ENCODE measurements at regions not wholly inside any gene's neighbourhood (a gene's known extent, or its start where the extent isn't known, plus 50 kb on each side); places are given as distances from the start of the nearest gene placed in this dataset.
"Not testable (repeated sequence)": the region's sequence is repeated elsewhere in the genome, so short reads cannot be mapped to it uniquely, and the experiment has no call there.

DNA sequence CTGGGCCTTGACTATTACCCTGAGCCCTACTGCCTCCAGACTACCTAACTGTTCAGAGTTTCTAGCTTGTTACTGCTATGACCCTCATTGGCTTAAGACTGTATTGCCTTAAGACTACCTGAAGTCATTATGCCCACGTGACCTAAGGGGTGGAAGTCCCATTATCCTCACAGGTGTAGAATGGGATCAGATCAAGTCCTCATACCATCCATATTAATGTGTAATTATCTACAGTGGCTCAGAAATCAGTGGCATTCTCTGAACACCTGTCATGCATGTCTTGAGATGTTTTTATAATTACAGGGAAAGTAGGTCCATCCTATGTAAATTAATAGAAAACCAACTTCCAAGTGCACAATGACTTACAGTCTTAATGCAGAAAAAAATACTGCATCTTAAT lies 124.0 kb upstream of the CDC42EP3 start:
- DNase-seq (ENCODE audit: low read depth in 6 of 9, low spot score in 9 of 9), result no peak
- H3K27ac ChIP-seq (ENCODE audit: low read depth in 1 of 2, low read length in 1 of 2), result no peak overlapping the region
- H3K27me3 ChIP-seq (ENCODE audit: control insufficient read depth in 2 of 2, insufficient read depth in 1 of 2, low read length in 1 of 2), result no peaks in the 10 kb centered on the region
- no peaks in the 10 kb centered on the region for H3K4me1 ChIP-seq (ENCODE audit: control insufficient read depth in 2 of 2, insufficient read depth in 2 of 2, low read length in 2 of 2)
- WGBS, result 90% methylated on average over 1 of the region's 1 CpG
- no peak overlapping the region for H3K4me3 ChIP-seq (ENCODE audit: low read length in 2 of 2)
- no peaks in the 10 kb centered on the region for H3K36me3 ChIP-seq (ENCODE audit: control insufficient read depth in 2 of 2, insufficient read depth in 2 of 2, low read length in 1 of 2)
- no peaks in the 10 kb centered on the region for H3K9me3 ChIP-seq (ENCODE audit: control insufficient read depth in 2 of 2, insufficient read depth in 1 of 2, low read length in 1 of 2)

- H3K4me1 ChIP-seq (ENCODE audit: control insufficient read depth in 2 of 2, insufficient read depth in 2 of 2, low read length in 2 of 2), result no peaks in the 10 kb centered on the region
- no peak overlapping the region for H3K27ac ChIP-seq (ENCODE audit: low read depth in 1 of 2, low read length in 1 of 2)
- WGBS, result 96% methylated on average over 2 of the region's 2 CpGs
- no peaks in the 10 kb centered on the region for H3K9me3 ChIP-seq (ENCODE audit: control insufficient read depth in 2 of 2, insufficient read depth in 1 of 2, low read length in 1 of 2)
- H3K4me3 ChIP-seq (ENCODE audit: low read length in 2 of 2), result no peak overlapping the region
- no peaks in the 10 kb centered on the region for H3K27me3 ChIP-seq (ENCODE audit: control insufficient read depth in 2 of 2, insufficient read depth in 1 of 2, low read length in 1 of 2)
- DNase-seq (ENCODE audit: low read depth in 6 of 9, low spot score in 9 of 9), result no peak
- no peaks in the 10 kb centered on the region for H3K36me3 ChIP-seq (ENCODE audit: control insufficient read depth in 2 of 2, insufficient read depth in 2 of 2, low read length in 1 of 2)
These were observed 124.5 kb upstream of the CDC42EP3 start for GRCh38 chr2:37795938-37796337.

DNA sequence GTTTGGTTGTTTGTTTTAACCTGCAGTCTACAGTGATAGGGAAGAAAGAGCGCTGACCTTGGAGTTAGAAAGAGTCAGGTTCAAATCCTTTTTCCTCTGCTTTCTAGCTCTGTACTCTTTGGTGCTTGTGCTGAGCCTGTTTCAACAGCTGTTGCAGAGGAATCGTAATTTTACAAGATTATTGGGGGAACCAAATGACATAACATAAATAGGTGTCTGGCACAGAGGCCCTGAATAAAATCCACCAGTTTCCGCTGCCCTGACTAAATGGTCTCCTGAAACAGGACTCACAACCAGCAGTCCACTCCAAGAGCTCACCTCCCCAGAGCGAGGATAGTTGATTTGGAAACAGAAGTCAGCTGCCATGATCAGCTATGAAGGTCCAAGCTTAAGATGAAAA lies 125.0 kb upstream of the CDC42EP3 start:
- Histone ChIP-seq H3K9me3 (ENCODE audit: control insufficient read depth in 2 of 2, insufficient read depth in 1 of 2, low read length in 1 of 2) (no peaks in the 10 kb centered on the region), H3K4me3 (ENCODE audit: low read length in 2 of 2) (no peak overlapping the region), H3K27me3 (ENCODE audit: control insufficient read depth in 2 of 2, insufficient read depth in 1 of 2, low read length in 1 of 2) (no peaks in the 10 kb centered on the region), H3K36me3 (ENCODE audit: control insufficient read depth in 2 of 2, insufficient read depth in 2 of 2, low read length in 1 of 2) (no peaks in the 10 kb centered on the region), H3K4me1 (ENCODE audit: control insufficient read depth in 2 of 2, insufficient read depth in 2 of 2, low read length in 2 of 2) (no peaks in the 10 kb centered on the region), H3K27ac (ENCODE audit: low read depth in 1 of 2, low read length in 1 of 2) (no peak overlapping the region)
- no peak for DNase-seq (ENCODE audit: low read depth in 6 of 9, low spot score in 9 of 9)
- 98% methylated on average over 4 of the region's 4 CpGs for WGBS

DNA sequence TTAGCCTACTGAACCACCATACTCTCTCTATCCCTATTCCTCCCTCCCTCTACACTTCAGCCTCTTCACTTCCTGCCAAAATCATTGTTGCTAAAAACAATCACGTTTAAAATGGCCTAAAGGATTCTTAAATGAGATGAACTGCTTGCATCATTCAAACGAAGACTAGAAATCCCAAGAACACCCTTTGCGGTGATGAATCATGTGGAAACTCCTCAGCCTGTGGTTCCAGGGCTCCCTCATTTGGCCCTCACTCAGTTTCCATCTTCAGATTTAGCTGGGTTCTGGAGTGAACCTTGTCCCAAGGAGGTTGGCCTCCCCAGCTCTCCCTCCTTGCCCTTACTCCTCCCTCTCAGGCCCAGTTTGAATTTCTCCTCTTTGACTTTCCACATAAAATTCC lies 125.6 kb upstream of the CDC42EP3 start:
- Histone ChIP-seq H3K4me3 (ENCODE audit: low read length in 2 of 2) (no peak overlapping the region), H3K4me1 (ENCODE audit: control insufficient read depth in 2 of 2, insufficient read depth in 2 of 2, low read length in 2 of 2) (no peaks in the 10 kb centered on the region), H3K36me3 (ENCODE audit: control insufficient read depth in 2 of 2, insufficient read depth in 2 of 2, low read length in 1 of 2) (no peaks in the 10 kb centered on the region), H3K9me3 (ENCODE audit: control insufficient read depth in 2 of 2, insufficient read depth in 1 of 2, low read length in 1 of 2) (no peaks in the 10 kb centered on the region), H3K27me3 (ENCODE audit: control insufficient read depth in 2 of 2, insufficient read depth in 1 of 2, low read length in 1 of 2) (no peaks in the 10 kb centered on the region), H3K27ac (ENCODE audit: low read depth in 1 of 2, low read length in 1 of 2) (no peak overlapping the region)
- WGBS, result 95% methylated on average over 3 of the region's 3 CpGs
- DNase-seq (ENCODE audit: low read depth in 6 of 9, low spot score in 9 of 9), result no peak

DNA sequence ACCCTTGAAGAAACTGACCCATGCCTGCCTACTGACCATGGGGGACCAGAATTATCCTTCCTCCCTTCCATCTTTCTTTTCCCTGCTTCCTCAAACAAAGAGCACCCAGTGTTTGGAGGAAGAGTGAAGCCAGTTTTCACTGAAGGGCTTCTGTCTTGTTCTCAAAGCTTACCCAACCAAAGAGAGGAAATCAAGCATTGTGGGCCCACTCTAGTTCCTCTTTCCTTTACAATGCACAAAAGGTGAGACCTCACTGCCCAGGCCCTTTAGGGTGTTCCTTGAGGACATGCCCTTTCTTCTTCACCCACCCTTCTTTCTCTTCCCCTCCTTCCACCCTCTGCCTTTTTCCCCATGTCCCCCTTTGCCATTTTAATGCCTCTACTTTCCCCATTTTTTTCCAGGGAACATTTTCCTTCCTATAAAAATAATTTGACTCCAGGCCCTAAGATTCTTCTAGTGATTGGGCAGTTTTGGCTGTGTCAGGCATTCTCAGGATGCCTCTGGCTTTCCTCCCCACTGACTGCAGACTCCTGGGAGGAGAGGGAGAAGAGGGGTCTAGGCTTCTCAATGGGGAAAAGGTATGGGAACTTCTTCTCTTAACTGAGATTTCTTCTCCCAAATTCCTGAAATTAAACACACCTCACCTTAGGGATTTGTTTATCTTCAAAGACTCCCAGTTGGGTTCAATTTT lies 126.6 kb upstream of the RMDN2 start:
- Histone ChIP-seq H3K27ac (ENCODE audit: low read depth in 1 of 2, low read length in 1 of 2) (no peak overlapping the region), H3K4me3 (ENCODE audit: low read length in 2 of 2) (no peak overlapping the region), H3K9me3 (ENCODE audit: control insufficient read depth in 2 of 2, insufficient read depth in 1 of 2, low read length in 1 of 2) (no peaks in the 10 kb centered on the region), H3K36me3 (ENCODE audit: control insufficient read depth in 2 of 2, insufficient read depth in 2 of 2, low read length in 1 of 2) (no peaks in the 10 kb centered on the region), H3K27me3 (ENCODE audit: control insufficient read depth in 2 of 2, insufficient read depth in 1 of 2, low read length in 1 of 2) (no peaks in the 10 kb centered on the region), H3K4me1 (ENCODE audit: control insufficient read depth in 2 of 2, insufficient read depth in 2 of 2, low read length in 2 of 2) (no peaks in the 10 kb centered on the region)
- DNase-seq (ENCODE audit: low read depth in 6 of 9, low spot score in 9 of 9), result no peak

DNA sequence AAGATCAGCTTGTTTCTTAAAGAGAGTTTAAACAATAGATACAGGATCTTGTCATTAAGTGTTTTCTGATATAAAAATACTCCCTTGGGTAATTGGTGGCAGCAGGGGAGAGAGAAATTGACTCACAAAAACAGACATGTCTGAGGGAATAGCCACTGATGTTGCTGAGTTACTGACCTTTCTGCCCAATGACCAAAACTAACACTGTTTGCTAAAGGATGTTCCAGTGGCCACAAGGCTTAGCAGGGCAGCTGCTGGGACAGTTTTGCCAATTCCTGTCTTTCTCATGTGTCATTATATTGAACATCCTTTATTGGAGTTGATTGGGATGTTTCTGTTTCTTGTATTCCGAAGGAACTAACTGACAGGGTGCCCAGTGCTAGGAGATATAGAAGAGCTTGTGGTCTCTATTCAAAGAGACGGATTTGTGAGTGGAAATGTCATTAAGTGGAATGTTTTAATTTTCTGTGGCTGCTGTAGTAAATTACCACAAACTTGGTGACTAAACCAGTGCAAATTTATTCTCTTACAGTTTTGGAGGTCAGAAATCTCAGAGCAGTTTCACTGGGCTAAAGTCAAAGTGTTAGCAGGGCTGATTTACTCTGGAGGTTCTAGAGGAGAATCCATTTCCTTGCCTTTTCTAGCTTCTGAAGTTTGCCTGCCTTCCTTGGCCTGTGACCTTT lies 124.8 kb upstream of the RMDN2 start:
- no peaks in the 10 kb centered on the region for H3K27me3 ChIP-seq (ENCODE audit: control insufficient read depth in 2 of 2, insufficient read depth in 1 of 2, low read length in 1 of 2)
- 99% methylated on average over 2 of the region's 2 CpGs for WGBS

DNA sequence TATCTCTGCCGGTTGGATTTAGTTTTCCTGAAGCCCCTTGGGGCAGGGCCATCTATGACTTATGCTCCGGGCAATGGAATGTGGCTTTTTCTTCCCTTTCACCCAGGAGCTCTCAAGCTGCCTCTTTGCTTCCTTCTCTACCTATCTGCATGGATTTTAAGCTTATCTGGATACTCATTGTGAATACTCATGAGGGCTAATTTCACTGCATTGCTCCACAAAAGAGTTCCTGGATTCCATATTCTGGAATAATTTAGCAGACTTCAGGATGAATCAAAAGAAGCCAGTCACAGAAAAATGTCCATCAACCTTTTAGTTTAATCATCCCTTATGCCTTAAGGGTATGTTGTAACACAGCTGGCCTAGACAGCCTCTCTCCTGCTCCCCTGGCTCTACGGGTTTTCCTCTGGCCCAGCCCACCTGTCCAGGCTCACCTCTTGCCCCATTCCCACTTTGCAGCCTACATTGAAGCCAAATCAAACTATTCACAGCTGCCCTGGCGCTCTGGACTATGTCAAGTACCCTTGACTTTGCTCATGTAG lies 122.8 kb upstream of the RMDN2 start:
- DNase-seq (ENCODE audit: low read depth in 6 of 9, low spot score in 9 of 9), result no peak
- WGBS, result 96% methylated on average over 4 of the region's 4 CpGs
- Histone ChIP-seq H3K36me3 (ENCODE audit: control insufficient read depth in 2 of 2, insufficient read depth in 2 of 2, low read length in 1 of 2) (no peaks in the 10 kb centered on the region), H3K4me3 (ENCODE audit: low read length in 2 of 2) (no peak overlapping the region), H3K27ac (ENCODE audit: low read depth in 1 of 2, low read length in 1 of 2) (no peak overlapping the region), H3K27me3 (ENCODE audit: control insufficient read depth in 2 of 2, insufficient read depth in 1 of 2, low read length in 1 of 2) (no peaks in the 10 kb centered on the region), H3K4me1 (ENCODE audit: control insufficient read depth in 2 of 2, insufficient read depth in 2 of 2, low read length in 2 of 2) (no peaks in the 10 kb centered on the region), H3K9me3 (ENCODE audit: control insufficient read depth in 2 of 2, insufficient read depth in 1 of 2, low read length in 1 of 2) (no peaks in the 10 kb centered on the region)

More for the DNA sequence above, 124.8 kb upstream of the RMDN2 start:
- no peak for DNase-seq (ENCODE audit: low read depth in 6 of 9, low spot score in 9 of 9)
- no peaks in the 10 kb centered on the region for H3K4me1 ChIP-seq (ENCODE audit: control insufficient read depth in 2 of 2, insufficient read depth in 2 of 2, low read length in 2 of 2)
- H3K4me3 ChIP-seq (ENCODE audit: low read length in 2 of 2), result no peak overlapping the region
- no peaks in the 10 kb centered on the region for H3K9me3 ChIP-seq (ENCODE audit: control insufficient read depth in 2 of 2, insufficient read depth in 1 of 2, low read length in 1 of 2)
- no peak overlapping the region for H3K27ac ChIP-seq (ENCODE audit: low read depth in 1 of 2, low read length in 1 of 2)
- no peaks in the 10 kb centered on the region for H3K36me3 ChIP-seq (ENCODE audit: control insufficient read depth in 2 of 2, insufficient read depth in 2 of 2, low read length in 1 of 2)

DNA sequence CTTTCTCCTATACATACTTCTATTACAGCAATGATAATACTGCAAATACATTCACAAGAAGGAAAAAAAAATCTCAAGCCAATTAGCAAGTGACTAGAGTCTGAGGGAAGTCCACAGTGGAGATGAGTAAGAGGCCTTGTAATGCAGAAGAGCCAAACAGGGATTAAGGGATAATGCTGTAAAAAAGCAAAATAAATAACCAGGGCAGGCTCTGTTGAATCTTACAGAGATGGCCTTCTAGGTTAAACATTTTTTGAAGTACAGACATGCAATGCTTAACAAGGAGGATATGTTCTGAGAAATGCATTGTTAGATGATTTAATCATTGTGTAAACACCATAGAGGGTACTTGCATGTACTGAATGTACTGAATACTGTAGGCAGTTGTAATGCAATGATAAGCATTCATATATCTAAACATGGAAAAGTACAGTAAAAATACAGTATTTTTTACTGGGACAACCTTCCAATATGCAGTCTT lies 122.1 kb upstream of the RMDN2 start:
- no peak overlapping the region for H3K27ac ChIP-seq (ENCODE audit: low read depth in 1 of 2, low read length in 1 of 2)
- H3K4me3 ChIP-seq (ENCODE audit: low read length in 2 of 2), result no peak overlapping the region
- no peaks in the 10 kb centered on the region for H3K36me3 ChIP-seq (ENCODE audit: control insufficient read depth in 2 of 2, insufficient read depth in 2 of 2, low read length in 1 of 2)
- no peaks in the 10 kb centered on the region for H3K4me1 ChIP-seq (ENCODE audit: control insufficient read depth in 2 of 2, insufficient read depth in 2 of 2, low read length in 2 of 2)
- no peak for DNase-seq (ENCODE audit: low read depth in 6 of 9, low spot score in 9 of 9)
- no peaks in the 10 kb centered on the region for H3K27me3 ChIP-seq (ENCODE audit: control insufficient read depth in 2 of 2, insufficient read depth in 1 of 2, low read length in 1 of 2)
- H3K9me3 ChIP-seq (ENCODE audit: control insufficient read depth in 2 of 2, insufficient read depth in 1 of 2, low read length in 1 of 2), result no peaks in the 10 kb centered on the region

GRCh38 chr2:37806004-37806403 lies 119.1 kb upstream of the RMDN2 start:
- not testable (repeated sequence) for H3K4me1 ChIP-seq (ENCODE audit: control insufficient read depth in 2 of 2, insufficient read depth in 2 of 2, low read length in 2 of 2); H3K27me3 ChIP-seq (ENCODE audit: control insufficient read depth in 2 of 2, insufficient read depth in 1 of 2, low read length in 1 of 2); DNase-seq (ENCODE audit: low read depth in 6 of 9, low spot score in 9 of 9); H3K4me3 ChIP-seq (ENCODE audit: low read length in 2 of 2); H3K9me3 ChIP-seq (ENCODE audit: control insufficient read depth in 2 of 2, insufficient read depth in 1 of 2, low read length in 1 of 2); H3K36me3 ChIP-seq (ENCODE audit: control insufficient read depth in 2 of 2, insufficient read depth in 2 of 2, low read length in 1 of 2); H3K27ac ChIP-seq (ENCODE audit: low read depth in 1 of 2, low read length in 1 of 2)
- 89% methylated on average over 2 of the region's 2 CpGs for WGBS

Data from thymus (tissue), 11 donors.